WTC11 (cell line): ENCODE measurements at regions not wholly inside any gene's neighbourhood (a gene's known extent, or its start where the extent isn't known, plus 50 kb on each side); places are given as distances from the start of the nearest gene placed in this dataset.

ENCODE experiments used
- CBFB ChIP-seq: sonication (generic); formaldehyde crosslinking; IDR thresholded peaks from 2 replicates; pipeline ENCODE4 v1.8.1; 2022; ENCODE audit warnings: mild to moderate bottlenecking, low read depth, missing genetic modification reagents
- CREB1 ChIP-seq: sonication (generic); formaldehyde crosslinking; IDR thresholded peaks from 2 replicates; pipeline ENCODE4 v1.8.0; 2023; ENCODE audit warnings: mild to moderate bottlenecking, missing genetic modification reagents
- CTCF ChIP-seq: fragments of 200-600 bp; IDR thresholded peaks from 2 replicates; pipeline ENCODE4 v1.8.0; 2022; ENCODE audit warnings: antibody characterized with exemption
- NFYB ChIP-seq: sonication (generic); formaldehyde crosslinking; conservative IDR thresholded peaks from 2 replicates; pipeline ENCODE4 v1.8.0; 2022; ENCODE audit warnings: low read depth, missing genetic modification reagents
- NR3C1 ChIP-seq: sonication (generic); formaldehyde crosslinking; conservative IDR thresholded peaks from 2 replicates; pipeline ENCODE4 v1.8.1; 2023; ENCODE audit warnings: low read depth, mild to moderate bottlenecking, missing genetic modification reagents
- SP1 ChIP-seq: sonication (generic); formaldehyde crosslinking; conservative IDR thresholded peaks from 2 replicates; pipeline ENCODE4 v1.8.1; 2022; ENCODE audit warnings: missing genetic modification reagents
- TCF7 ChIP-seq: sonication (generic); formaldehyde crosslinking; IDR thresholded peaks from 2 replicates; pipeline ENCODE4 v1.8.0; 2022; ENCODE audit warnings: mild to moderate bottlenecking, low read depth, missing genetic modification reagents, moderate library complexity
- TEAD4 ChIP-seq: sonication (generic); formaldehyde crosslinking; IDR thresholded peaks from 2 replicates; pipeline ENCODE4 v1.8.0; 2022; ENCODE audit warnings: mild to moderate bottlenecking, missing genetic modification reagents
- TP53 ChIP-seq: sonication (generic); formaldehyde crosslinking; IDR thresholded peaks from 2 replicates; pipeline ENCODE4 v1.8.1; 2023; ENCODE audit warnings: mild to moderate bottlenecking, missing genetic modification reagents
- ZNF138 ChIP-seq: sonication (generic); formaldehyde crosslinking; conservative IDR thresholded peaks from 2 replicates; pipeline ENCODE4 v1.8.1; 2022; ENCODE audit warnings: mild to moderate bottlenecking, moderate library complexity, missing genetic modification reagents
- ZNF425 ChIP-seq: fragments of 250-450 bp; sonication (Bioruptor Pico); conservative IDR thresholded peaks from 2 replicates; pipeline ENCODE4 v1.9.0; 2021; ENCODE audit warnings: mild to moderate bottlenecking
- TF ChIP-seq, protein P1 (sequence below): sonication (generic); formaldehyde crosslinking; IDR thresholded peaks from 2 replicates; pipeline ENCODE4 v1.8.0; 2022; ENCODE audit warnings: mild to moderate bottlenecking, missing genetic modification reagents
- TF ChIP-seq, protein P2 (sequence below): sonication (generic); formaldehyde crosslinking; IDR thresholded peaks from 2 replicates; pipeline ENCODE4 v1.8.1; 2023; ENCODE audit warnings: mild to moderate bottlenecking, moderate library complexity, missing genetic modification reagents

DNA sequence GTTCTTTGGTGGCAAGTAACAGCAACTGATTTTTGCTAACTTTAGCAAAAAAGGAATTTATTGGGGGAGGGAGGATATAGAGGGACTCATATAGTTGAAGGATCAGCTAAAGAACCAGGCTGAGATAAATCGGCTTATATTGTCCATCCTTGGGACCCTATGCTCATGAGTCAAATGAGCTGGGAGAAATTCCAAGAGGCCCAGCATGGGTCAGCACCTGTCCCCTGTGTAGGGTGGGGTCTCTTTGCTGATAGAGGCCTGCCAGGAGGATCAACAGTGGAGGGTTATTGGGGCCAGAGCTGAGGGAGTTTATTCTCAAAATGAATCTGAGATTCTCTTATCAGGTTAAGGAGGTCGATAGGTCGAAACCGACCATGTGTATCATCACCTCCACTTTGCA, 97.2 kb downstream of the VAPA start:
- TF ChIP-seq CTCF, result no peak
- no peak for TF ChIP-seq NFYB (CRISPR knock-in tag)
- no peak for TF ChIP-seq TCF7 (CRISPR knock-in tag)
- no peak for TF ChIP-seq ZNF138
- TF ChIP-seq CREB1 (CRISPR knock-in tag), result no peak
- no peak for TF ChIP-seq CBFB
- TF ChIP-seq TEAD4 (CRISPR knock-in tag), result no peak
- TF ChIP-seq TP53 (CRISPR knock-in tag), result no peak
- no peak for TF ChIP-seq SP1 (CRISPR knock-in tag)
- no peak for TF ChIP-seq NR3C1 (CRISPR knock-in tag)
- TF ChIP-seq, protein P1, sequence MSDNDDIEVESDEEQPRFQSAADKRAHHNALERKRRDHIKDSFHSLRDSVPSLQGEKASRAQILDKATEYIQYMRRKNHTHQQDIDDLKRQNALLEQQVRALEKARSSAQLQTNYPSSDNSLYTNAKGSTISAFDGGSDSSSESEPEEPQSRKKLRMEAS (CRISPR knock-in tag), result no peak
- no peak for TF ChIP-seq ZNF425 (CRISPR knock-in tag)
- TF ChIP-seq, protein P2, sequence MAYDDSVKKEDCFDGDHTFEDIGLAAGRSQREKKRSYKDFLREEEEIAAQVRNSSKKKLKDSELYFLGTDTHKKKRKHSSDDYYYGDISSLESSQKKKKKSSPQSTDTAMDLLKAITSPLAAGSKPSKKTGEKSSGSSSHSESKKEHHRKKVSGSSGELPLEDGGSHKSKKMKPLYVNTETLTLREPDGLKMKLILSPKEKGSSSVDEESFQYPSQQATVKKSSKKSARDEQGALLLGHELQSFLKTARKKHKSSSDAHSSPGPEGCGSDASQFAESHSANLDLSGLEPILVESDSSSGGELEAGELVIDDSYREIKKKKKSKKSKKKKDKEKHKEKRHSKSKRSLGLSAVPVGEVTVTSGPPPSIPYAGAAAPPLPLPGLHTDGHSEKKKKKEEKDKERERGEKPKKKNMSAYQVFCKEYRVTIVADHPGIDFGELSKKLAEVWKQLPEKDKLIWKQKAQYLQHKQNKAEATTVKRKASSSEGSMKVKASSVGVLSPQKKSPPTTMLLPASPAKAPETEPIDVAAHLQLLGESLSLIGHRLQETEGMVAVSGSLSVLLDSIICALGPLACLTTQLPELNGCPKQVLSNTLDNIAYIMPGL (CRISPR knock-in tag), result no peak
